NCI-H2107 treated with DMSO at 0.1 percent for 48 hours (cell line): ENCODE measurements at regions not wholly inside any gene's neighbourhood (a gene's known extent, or its start where the extent isn't known, plus 50 kb on each side); places are given as distances from the start of the nearest gene placed in this dataset.

ENCODE experiments used
- DNase-seq: peaks from one replicate; lab custom pipeline; 2025; ENCODE audit not compliant: unreplicated experiment; lab: John Stamatoyannopoulos, UW

GRCh38 chr2:128448331-128449225 lies 129.9 kb upstream of the HS6ST1 start:
- DNase-seq: no peak

DNA sequence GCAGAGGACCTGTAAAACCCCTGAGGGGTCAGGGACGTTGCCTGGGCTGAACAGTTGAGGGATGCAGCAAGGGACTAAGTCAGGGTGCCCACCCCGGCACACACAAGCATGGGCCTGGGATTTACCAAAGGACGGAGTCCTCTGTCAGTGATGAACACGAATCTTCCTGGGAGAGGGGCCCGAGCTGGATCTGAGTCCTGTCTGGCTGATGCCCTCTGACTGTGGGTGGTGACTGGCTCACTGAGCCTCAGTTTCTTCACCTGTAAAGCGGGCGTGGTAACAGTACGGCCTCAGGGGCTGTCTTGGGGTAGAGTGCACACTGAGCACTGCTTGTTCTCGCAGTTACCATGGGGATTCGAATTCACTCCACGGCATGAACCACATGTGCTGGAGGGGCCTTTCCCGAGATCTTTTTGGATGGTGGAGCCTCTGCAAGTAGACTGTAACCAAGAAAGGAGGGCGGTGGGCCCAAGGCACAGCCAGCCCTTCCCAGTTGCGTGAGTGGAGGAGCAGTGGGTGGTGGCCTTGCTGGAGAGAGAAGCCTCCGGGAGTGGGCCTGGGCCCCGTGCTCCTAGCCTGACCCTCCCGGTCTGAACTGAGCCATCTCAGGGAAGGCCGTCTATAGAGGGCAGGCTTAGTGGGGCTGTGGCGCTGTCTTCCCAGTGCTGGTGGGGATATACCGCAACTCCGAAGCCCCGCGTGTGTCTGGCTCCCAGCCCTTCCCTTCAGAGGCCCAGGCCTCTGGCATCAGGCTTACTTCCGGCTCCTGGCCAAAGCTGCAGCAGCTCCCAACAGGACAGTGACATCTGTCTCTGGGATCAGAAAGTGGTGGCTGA lies 130.8 kb upstream of the HS6ST1 start:
- no peak for DNase-seq

DNA sequence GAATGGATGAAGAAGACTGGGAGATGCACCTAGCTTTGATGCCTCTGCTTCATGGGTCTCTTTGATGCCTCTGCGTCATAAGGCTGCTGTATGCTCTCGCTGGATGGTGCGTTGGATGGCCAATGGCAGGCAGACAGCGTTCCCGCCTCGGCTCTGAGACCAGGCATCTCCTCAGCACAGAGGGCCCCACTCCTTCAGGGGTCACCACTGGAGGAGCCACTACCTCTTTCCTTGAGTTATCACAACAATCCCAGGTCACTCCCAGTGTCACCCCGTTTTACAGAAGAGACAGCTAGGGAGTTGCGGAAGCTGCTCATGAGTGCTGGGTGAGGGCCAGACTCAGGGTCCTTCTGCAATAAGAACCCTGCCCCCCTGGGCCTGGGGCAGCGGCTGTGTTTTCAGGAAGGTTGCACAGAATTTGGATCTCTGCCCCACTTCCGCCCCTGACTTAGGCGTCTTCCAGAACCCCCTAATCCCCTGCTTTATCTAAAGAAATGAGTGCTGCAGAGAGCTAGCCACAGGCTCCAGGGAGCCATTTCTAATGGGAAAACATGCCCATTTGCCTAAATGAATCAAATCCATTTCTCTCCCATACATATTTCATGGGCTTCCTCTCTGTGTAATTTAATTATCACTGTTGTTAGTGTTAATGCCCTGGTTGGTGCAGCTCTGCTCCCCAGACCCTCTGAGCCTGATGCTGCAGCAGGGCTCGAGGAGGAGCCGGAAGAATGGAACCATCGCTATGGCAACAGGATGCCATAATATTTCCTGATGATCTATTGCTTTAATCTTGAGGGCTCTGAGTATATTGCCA lies 131.8 kb upstream of the HS6ST1 start:
- no peak for DNase-seq

DNA sequence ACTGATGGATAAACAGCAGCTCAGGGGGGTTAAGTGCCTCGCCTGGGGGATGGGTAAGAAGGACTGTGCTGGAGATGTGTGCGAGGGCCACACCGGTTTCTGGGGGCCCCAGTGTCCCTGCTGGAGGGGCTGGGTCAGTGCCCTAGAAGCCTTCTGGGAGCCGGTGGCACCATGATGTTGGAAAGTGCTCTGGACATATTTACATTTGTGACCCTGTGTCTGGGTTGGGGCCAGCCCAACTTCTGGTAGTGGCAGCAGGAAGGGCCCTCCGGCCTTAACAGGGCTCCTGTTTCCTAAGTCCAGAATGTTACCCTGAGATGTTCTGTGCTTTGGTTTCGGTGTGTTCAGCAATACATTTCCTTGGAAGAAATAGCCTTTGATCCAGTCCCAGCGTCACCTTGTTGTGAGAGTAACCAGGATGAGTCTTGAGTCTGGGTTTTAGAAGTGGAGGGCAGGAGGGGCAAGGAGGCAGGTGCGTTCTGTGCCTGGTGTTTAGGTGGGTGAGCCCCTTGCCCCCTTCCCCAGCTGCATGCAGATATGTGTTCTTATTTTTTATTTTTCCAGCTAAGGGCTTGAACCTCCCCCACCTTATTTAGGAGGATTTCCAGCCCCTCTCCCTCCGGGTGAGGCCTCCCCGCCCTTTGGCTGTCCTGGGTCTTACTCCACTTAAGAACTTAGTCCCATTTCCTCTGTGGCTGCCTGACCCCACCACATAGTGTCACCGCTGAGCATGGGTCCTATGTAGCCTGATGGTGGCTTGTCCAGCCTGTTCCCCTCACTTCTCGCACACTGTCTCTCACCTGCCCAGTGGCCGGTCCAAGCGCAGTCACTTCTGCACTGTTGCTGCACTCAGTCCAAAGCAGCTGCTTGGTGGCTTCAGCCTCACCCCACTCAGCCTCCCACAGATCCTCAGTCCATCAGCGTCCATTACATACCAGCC lies 132.7 kb upstream of the HS6ST1 start:
- DNase-seq: no peak

- DNase-seq: no peak
Observed at GRCh38 chr2:128452024-128452411, 133.3 kb upstream of the HS6ST1 start.

DNA sequence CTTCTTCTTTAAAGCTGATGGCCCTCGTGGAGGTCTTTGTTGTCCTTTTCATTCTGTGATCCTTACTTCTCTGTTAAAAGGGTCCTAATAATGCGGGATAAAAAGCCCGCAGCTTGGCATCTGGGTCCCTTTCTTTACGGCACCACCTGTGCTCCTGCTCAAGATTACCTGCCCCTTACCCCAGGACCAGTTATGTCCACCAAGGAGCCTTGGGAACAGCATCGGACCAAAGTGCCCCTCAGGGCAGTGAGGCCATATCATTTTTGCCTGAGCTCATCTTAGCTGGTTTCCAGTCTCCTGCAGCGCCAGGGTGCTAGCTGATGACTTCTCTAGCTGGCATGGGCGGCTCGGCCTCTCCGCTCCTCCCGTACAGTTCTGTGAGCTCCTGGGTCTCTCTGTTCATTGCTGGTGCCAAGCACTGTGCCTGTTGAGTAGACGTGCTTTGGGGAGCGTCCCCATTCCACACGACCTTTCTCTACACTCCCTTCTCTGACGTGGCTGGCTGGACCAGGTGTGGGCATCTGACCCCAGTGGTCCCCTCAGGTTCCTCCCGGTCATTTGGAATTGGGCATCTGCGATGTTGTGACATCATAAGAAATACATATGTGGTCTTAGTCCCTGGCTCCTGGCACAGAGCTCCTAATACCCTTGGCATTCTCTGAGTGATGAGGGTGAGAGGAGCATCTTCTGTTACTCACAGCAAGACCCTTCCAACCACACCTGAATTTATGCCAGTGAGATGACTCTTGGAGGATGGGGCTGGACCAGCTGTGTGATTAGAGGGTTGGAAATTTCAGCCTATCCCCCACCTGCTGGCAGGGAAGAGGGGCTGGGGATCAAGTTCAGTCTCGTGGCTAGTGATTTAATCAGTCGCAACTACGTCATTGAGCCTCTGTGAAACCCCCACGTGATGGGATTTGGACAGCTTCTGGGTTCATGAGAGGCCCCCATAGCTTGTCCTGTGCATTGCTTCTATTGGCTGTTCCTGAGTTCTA lies 134.2 kb upstream of the HS6ST1 start:
- no peak for DNase-seq

- no peak for DNase-seq
Observed at GRCh38 chr2:128454980-128455720, 136.5 kb upstream of the HS6ST1 start.

DNA sequence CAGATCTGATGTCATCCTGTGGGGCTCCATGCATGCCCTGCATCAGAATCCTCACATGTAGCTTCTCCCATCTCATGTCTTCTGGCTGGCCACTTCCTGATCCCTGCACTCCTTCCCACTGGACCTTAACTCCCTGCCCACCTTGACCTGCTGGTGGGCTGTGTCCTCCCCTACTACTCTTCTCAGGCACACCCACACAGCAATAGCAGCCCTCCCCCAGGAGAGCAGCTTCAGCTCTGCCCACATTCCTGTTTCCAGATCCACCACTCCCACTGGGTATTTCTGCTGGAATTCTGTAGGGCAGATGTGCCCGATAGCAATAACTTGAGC lies 137.0 kb upstream of the HS6ST1 start:
- DNase-seq: no peak

DNA sequence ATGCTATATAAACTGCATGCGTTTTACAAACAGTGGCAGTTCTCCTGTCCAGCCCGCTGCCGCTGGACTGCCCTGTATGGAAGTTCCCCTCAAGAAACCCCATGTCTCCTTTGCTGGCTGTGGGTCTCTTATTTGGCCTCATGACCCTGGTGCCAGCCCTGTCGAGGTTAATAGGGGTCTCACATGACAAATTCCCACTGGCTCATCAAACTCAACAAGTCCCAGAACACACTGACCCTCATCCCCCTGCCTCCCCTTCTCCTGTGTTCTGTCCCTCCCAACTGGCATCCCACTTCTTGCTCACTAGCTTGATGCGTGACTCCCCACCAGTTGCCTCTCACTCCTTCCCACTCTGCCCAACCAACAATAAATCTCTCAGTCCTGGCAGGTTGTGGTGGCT lies 137.6 kb upstream of the HS6ST1 start:
- no peak for DNase-seq

DNA sequence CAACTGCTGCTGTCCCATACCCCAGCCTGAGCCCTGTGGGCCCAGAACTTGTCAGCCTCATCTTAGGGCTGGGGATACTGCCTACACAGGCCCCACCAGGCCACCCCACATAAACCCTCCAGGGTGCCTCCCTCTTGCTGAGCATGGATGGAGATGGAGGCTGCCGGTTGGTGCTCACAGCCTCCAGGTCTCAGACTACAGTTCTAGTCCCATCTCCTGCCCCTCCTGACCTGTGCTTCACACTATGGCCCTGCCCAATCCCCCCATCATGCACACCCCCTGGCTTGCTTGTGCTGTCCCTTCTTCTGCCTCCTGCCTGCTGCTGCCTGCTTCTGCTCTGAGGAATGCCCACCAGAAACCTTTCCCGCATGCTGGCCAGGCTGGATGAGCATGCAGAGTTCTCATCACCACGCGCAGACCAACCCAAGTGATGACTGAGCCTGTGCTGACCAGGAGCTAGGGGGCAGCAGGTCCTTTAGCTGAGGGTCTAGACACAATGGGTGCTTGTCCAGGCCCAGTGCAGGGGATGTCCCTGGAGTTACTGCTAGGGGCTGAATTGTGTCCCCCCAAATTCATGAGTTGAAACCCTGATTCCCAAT lies 138.4 kb upstream of the HS6ST1 start:
- no peak for DNase-seq

DNA sequence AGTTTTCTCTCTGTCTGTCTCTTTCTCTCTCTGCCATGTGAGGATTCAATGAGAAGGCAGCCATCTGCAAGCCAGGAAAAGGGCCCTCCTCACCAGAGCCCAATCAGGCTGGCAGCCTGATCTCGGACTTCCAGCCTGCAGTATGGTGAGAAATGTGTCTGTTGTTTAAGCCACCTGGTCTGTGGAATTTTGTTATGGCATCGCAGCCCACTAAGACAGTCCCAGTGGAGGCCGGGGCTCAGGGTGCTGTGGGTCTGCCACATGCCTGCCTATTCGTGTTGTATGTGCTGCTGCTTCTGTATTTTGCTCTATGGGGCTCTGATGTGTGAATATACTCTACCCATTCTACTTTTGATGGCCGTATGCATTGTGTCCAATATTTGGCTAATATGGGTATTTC lies 139.0 kb upstream of the HS6ST1 start:
- no peak for DNase-seq

- no peak for DNase-seq
Observed at GRCh38 chr2:128458505-128458904, 139.8 kb upstream of the HS6ST1 start.

- DNase-seq: no peak
Observed at GRCh38 chr2:128464456-128464855, 145.8 kb upstream of the HS6ST1 start.

DNA sequence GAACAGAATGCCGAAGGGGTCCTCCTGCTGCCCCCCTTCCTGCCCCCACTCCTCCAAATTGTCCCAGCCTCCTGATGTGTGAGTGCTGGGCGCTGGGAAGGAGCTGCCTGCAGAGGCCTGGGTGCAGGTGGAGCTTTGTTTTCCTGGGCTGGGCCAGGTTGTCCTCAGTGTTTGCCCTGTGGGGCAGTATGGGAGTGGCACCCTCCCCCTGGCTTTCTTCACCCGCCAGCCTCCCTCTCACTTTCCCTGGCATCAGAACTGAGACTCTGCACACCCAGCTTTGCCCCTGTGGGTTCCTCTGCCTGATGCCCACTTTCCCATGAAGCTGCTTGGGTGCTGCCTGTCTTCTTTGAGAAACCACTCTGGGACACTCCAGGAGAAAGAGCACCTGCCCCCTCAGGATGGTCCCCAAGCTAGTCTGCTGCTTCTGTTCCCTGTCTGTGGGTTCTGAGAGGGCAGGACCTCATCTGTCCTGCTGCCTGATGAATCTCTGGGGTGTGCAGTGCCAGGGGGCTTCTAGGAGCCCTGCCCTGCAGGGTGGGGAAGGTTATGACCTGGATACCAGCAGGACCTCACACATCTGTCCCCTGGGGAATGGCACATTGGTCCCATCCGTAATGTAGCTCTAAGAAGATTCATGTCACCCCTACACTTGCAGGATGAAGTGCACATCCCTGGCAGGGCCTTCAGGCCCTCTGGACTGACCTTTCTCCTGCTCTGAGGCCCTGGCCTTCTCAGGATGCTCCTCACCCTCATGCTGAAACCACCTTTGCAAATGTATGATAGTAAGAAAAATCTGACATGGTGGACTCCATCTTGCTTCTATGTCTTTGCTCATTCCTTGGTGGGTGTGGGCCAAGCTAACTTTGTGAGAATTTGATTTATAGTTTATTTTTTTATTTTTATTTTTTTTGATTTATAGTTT lies 146.8 kb upstream of the HS6ST1 start:
- no peak for DNase-seq

- DNase-seq: no peak
Observed at GRCh38 chr2:128466376-128466775, 147.7 kb upstream of the HS6ST1 start.

DNA sequence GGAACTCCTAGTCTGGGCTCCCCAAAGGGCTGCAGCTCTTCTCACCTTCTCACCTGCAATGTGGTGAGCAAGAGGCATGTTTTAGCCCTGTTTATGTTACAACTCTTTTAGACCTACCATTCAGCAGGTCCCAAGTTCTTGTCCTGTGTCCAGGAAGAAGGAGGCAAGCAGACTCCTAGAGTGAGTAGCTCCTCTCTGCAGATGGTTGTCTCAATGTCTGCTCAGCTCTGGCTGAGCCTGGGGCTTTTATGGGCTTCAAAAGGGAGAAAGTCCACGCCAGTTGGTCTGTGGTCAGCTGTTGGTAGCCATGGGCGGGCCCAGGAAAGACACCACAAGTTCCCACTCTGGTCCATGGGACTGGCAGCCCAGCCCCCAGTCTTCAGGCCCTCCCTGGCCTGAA lies 148.1 kb upstream of the HS6ST1 start:
- no peak for DNase-seq
